ENCODE measurements at regions not wholly inside any gene's neighbourhood (a gene's known extent, or its start where the extent isn't known, plus 50 kb on each side); places are given as distances from the start of the nearest gene placed in this dataset.
A peak's percentile ranks its signal among the peaks of the same experiment; 100 is the strongest.

GRCh38 chr20:22490287-22491193 is 93.8 kb downstream of the FOXA2 start (continued):
- TF ChIP-seq ZNF3 (CRISPR knock-in tag; IDR thresholded peaks at IDR 0.05) (no peak), JUND (IDR thresholded peaks at IDR 0.05; ENCODE audit: borderline replicate concordance, low read depth, low read length) (0 out of 2 replicates have a peak, but pooled peaks have one; percentile 24), JUND (tag; IDR thresholded peaks at IDR 0.05; ENCODE audit: borderline replicate concordance, low read depth, low read length) (no peak), POU5F1 (IDR thresholded peaks at IDR 0.05; ENCODE audit: borderline replicate concordance, low read depth, low read length, partially characterized antibody) (no peak)
- TF ChIP-seq, protein P1, sequence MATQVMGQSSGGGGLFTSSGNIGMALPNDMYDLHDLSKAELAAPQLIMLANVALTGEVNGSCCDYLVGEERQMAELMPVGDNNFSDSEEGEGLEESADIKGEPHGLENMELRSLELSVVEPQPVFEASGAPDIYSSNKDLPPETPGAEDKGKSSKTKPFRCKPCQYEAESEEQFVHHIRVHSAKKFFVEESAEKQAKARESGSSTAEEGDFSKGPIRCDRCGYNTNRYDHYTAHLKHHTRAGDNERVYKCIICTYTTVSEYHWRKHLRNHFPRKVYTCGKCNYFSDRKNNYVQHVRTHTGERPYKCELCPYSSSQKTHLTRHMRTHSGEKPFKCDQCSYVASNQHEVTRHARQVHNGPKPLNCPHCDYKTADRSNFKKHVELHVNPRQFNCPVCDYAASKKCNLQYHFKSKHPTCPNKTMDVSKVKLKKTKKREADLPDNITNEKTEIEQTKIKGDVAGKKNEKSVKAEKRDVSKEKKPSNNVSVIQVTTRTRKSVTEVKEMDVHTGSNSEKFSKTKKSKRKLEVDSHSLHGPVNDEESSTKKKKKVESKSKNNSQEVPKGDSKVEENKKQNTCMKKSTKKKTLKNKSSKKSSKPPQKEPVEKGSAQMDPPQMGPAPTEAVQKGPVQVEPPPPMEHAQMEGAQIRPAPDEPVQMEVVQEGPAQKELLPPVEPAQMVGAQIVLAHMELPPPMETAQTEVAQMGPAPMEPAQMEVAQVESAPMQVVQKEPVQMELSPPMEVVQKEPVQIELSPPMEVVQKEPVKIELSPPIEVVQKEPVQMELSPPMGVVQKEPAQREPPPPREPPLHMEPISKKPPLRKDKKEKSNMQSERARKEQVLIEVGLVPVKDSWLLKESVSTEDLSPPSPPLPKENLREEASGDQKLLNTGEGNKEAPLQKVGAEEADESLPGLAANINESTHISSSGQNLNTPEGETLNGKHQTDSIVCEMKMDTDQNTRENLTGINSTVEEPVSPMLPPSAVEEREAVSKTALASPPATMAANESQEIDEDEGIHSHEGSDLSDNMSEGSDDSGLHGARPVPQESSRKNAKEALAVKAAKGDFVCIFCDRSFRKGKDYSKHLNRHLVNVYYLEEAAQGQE (IDR thresholded peaks at IDR 0.05; ENCODE audit: borderline replicate concordance), result no peak; the same call in 1 of the 2 replicates
- TF ChIP-seq, protein P1 (CRISPR knock-in tag; IDR thresholded peaks at IDR 0.05; ENCODE audit: low read depth), result no peak

All from K562 (cell line).